ENCODE measurements at regions not wholly inside any gene's neighbourhood (a gene's known extent, or its start where the extent isn't known, plus 50 kb on each side); places are given as distances from the start of the nearest gene placed in this dataset.

GRCh38 chrX:11050013-11050412 is 61.1 kb upstream of the HCCS start:
- intact Hi-C loops (cut with DNase I; ENCODE audit: low total_unique reads), result no loop called here
- no peak for DNase-seq

GRCh38 chrX:11053351-11053750 is 57.8 kb upstream of the HCCS start:
- Histone ChIP-seq H3K27ac (no peak overlapping the region), H3K4me1 (no peaks in the 10 kb centered on the region), H3K4me3 (no peak overlapping the region), H3K27me3 (no peaks in the 10 kb centered on the region), H3K9me3 (no peaks in the 10 kb centered on the region), H3K36me3 (no peaks in the 10 kb centered on the region)
- intact Hi-C loops (cut with DNase I; ENCODE audit: low total_unique reads), result no loop called here
- no peak for TF ChIP-seq CTCF (IDR thresholded peaks at IDR 0.05)
- DNase-seq, result no peak

More at GRCh38 chrX:11050013-11050412, 61.1 kb upstream of the HCCS start:
- Histone ChIP-seq H3K27me3 (no peaks in the 10 kb centered on the region), H3K9me3 (peaks cover 0 to 2% (median 0%) of the 10 kb centered on the region in 3 donors), H3K4me3 (no peak overlapping the region), H3K27ac (no peak overlapping the region), H3K36me3 (no peaks in the 10 kb centered on the region), H3K4me1 (no peaks in the 10 kb centered on the region)
- TF ChIP-seq CTCF (IDR thresholded peaks at IDR 0.05), result no peak

GRCh38 chrX:11056322-11057176 is 54.6 kb upstream of the HCCS start:
- H3K36me3 ChIP-seq, result no peaks in the 10 kb centered on the region
- no peak overlapping the region for H3K27ac ChIP-seq
- DNase-seq, result no peak
- no peaks in the 10 kb centered on the region for H3K9me3 ChIP-seq
- H3K4me1 ChIP-seq, result no peaks in the 10 kb centered on the region
- H3K27me3 ChIP-seq, result no peaks in the 10 kb centered on the region
- H3K4me3 ChIP-seq, result no peak overlapping the region
- no peak for TF ChIP-seq CTCF (IDR thresholded peaks at IDR 0.05)
- intact Hi-C loops (cut with DNase I; ENCODE audit: low total_unique reads), result no loop called here

GRCh38 chrX:11059933-11060332 is 51.2 kb upstream of the HCCS start:
- Histone ChIP-seq H3K4me3 (no peak overlapping the region), H3K36me3 (no peaks in the 10 kb centered on the region), H3K27ac (no peak overlapping the region), H3K4me1 (no peaks in the 10 kb centered on the region), H3K27me3 (no peaks in the 10 kb centered on the region), H3K9me3 (no peaks in the 10 kb centered on the region)
- no peak for TF ChIP-seq CTCF (IDR thresholded peaks at IDR 0.05)
- intact Hi-C loops (cut with DNase I; ENCODE audit: low total_unique reads), result no loop called here
- DNase-seq, result no peak

Data from tibial artery (tissue), 4 donors.